HG03060 (cell line): ENCODE measurements at regions not wholly inside any gene's neighbourhood (a gene's known extent, or its start where the extent isn't known, plus 50 kb on each side); places are given as distances from the start of the nearest gene placed in this dataset.
"Not testable (repeated sequence)": the region's sequence is repeated elsewhere in the genome, so short reads cannot be mapped to it uniquely, and the experiment has no call there.

ENCODE experiments used
- ATAC-seq: cut with Tn5 transposase; IDR thresholded peaks from one replicate; pipeline ENCODE4 v1.9.1; 2021; ENCODE audit warnings: low read depth, moderate number of reproducible peaks; ENCODE audit not compliant: unreplicated experiment

GRCh38 chr10:113480081-113480360 lies 72.8 kb upstream of the HABP2 start:
- ATAC-seq = no peak

- ATAC-seq = no peak
These were observed 71.9 kb upstream of the HABP2 start for GRCh38 chr10:113480851-113481502.

GRCh38 chr10:113484487-113484886 lies 68.4 kb upstream of the HABP2 start:
- ATAC-seq = no peak

DNA sequence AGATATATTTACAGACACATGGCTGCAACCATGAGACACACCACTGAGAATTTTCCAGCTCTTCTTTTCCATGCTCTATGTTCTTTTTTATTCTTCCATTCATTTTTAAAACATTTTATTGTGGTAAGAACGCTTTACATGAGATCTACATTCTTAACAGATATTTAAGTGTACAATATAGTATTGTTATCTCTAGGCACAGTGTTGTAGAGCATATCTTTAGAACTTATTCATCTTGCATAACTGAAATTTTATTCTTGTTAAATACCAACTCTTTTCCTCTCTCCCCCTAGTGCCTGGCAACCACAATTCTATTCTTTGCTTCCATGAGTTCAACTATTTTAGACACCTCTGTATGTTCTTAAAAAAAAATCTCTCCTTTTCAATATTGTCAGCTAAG lies 67.1 kb upstream of the HABP2 start:
- ATAC-seq = no peak

- ATAC-seq = no peak
These were observed 66.3 kb upstream of the HABP2 start for GRCh38 chr10:113486531-113486930.

DNA sequence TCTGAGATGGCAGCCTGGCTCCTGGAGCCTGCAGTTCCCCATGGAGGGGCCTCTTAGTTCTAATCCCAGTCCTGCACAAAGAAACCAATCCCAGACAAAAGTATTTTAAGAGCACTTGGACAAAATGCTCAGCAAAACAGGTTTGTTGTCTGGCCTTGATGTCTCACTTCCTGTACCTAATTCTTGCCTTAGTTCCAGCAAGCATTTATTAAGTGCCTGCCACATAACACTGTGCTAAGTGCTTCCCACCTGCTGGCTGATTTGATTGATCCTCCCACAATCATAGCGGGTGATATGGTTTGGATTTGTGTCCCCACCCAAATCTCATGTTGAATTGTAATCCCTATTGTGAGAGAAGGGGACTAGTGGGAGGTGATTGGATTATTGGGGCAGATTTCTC lies 65.7 kb upstream of the HABP2 start:
- ATAC-seq = no peak

DNA sequence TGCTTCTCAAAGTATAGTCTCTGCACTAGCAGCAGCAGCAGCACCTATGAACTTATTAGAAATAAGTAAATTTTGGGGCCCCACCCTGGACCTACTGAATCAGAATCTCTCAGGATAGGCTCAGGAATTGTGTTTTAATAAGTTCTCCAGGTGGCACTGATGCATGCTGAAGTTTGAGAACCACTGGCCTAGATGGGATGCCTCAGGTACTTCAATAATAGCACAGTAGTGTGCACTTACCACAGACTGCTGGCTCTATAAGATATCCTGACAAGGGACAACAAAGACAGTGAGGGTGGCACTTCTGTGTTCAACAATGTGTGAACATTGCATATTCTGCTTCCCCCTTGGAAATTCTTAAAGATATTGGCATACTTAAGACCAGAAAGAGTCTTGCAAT lies 64.7 kb upstream of the HABP2 start:
- no peak for ATAC-seq

DNA sequence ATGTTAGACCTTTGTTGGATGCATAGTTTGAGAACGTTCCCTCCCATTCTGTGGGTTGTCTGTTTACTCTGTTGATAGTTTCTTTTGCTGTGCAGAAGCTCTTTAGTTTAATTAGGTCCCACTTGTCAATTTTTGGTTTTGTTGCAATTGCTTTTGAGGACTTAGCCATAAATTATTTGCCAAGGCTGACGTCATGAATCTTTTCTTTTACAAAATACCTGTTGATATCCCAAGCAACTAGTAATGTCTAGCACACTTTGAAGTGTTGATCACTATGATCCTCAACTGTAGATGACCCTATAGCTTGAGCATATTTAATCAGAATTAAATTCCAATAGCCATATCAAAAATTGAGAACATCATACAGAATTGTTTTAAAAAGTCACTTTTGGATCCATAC lies 63.3 kb upstream of the HABP2 start:
- ATAC-seq = not testable (repeated sequence)

DNA sequence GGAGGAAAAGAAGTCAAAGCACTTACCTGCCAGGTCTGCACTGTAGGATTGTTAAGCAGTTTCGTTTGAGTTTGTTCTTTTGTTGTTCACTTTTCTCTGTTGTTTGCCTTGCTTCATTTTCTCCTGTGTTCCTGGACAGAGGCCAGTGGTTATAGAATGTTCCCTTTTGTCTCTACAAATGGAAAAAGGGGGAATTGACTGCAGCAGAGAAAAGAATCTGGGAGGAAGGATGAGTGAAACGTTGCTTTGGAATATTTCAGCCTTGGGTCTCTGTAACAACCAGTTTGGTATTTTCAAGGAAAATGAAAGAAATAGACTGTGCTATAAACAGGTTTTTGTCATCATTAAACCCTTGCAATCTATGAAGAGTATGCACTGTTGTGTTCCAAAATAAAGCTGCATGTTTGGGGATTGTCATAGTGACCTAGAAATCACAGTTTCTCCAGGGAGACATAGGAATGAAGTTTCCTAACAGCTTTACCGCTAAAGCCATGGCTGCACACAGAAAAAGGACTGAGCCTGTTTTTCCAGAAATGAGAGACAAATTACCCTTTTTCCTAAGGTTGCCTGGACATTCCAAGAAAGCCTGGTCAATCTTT lies 60.8 kb upstream of the HABP2 start:
- no peak for ATAC-seq

DNA sequence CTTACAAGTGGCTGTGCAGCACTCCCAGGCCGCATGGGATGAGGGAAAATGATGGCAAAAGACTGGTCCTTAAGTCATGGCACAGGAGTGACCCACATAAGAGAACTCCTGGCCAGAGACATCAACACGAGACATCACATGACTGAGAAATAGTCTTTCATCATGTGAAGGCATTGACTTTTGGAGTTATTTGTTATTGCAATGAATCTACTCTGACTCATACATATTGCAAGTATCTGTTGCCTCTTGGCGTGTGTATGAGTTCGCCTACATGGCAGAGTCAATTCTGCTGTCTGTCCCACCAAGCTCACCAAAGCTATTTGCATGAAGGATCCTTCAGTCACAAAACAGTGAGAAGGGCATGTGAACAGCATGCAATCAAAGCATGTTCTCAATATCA lies 59.7 kb upstream of the HABP2 start:
- no peak for ATAC-seq

DNA sequence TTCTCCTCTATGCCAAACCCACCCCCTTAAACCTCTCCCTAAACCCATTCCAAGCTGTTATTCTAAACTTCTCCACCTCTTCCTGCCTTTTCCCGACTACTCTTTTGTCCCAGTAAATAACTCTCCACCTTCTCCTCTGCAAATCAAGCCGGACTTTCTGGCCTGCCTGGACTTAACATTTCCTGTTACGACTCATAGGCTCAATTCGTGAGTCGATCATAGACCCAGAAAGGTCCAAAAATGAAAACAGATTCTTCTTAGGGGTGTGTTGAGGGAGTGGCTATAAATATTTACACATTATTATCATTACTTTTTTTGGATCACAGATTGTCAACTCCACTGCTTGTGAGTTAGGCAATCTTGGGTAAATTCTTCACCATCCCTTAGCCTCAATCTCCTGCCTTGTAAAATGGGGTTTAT lies 59.0 kb upstream of the HABP2 start:
- ATAC-seq = no peak

GRCh38 chr10:113494761-113495160 lies 58.1 kb upstream of the HABP2 start:
- no peak for ATAC-seq

- no peak for ATAC-seq
These were observed 57.3 kb upstream of the HABP2 start for GRCh38 chr10:113495553-113495952.

DNA sequence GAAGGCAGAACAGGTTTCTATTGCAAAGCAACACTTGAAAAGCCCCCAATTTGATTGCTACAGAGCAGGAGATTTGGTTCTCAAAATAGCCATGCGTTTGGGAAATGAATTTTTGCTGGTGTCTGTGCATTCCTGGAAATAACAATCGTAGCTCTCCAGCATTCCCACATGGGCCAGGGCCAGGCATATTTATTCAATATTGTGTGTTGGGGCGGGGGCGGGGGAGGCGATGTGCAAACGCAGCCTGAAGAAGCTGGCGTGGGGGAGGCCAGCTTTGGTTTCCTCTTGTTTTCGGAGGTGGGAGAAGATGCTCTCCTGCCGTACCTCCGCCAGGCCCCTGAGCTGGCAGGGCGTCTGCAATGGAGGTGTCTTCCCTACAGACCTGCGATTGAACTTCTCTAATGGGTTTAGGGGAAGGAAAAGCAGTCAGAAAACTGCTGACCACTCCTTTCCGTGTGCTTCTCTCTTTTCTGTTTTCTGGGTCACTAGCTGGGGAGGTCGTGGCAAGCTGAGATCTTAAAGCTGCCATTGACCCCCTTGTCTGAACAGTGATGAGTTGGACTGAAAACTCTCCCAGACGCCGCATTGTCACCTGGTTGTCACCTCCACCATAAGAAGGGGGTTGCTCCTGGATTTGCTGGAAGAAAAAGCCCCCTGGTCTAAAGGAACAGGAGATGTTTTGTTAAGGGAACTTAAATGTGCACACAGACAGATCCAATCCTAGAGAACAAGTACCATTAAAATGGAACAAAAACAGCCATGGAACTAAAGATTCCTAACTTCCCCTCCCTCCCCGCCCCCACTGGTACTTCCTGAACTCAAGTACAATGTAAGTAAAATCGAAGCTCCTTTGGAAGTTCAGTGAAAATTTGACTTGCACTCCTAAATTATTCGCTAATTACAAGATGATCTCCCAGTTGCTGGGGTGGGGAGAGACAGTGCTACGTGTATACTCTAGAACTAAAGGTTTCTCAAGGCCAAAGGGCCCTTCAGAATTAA lies 56.4 kb upstream of the HABP2 start:
- ATAC-seq = no peak

GRCh38 chr10:113497198-113497597 lies 55.7 kb upstream of the HABP2 start:
- ATAC-seq = no peak

DNA sequence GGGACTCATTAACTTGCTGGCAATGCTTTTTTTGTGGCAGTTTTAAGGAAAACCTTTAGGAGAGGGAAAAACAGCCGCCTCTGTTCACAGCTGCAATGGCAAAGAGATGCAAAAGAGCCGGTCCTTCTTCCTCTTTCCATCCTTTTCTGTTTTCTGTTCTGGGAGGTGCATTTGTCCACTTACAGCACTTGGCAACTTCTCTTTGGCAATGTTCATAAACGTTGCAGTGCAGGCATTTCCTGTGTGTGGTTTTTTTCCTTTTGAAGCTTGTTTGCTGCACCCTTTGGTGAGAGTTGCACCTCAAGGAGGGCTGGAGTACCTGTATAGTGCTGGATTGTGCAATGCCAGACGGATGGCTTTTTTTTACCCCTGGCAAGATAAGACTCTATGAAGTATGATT lies 53.9 kb upstream of the HABP2 start:
- no peak for ATAC-seq

DNA sequence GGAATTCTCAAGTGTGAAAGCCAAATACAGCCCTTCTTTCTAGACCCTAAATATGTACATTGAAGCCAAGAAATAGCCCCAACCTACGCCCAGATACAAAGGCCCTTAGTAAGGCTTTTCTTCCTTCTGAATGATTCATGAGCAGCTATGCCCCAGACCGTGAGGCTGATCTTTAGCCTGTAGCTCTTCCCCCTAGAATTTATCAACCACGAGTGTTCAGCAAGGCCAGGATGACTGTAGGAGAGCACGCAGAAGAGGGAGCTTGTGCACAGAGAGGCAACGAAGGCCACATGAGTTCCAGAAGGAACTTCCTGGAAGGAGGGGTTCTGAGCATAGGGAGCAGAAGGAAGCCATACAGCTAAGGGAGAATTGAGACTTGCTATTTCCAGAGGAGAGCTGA lies 53.0 kb upstream of the HABP2 start:
- ATAC-seq = no peak

DNA sequence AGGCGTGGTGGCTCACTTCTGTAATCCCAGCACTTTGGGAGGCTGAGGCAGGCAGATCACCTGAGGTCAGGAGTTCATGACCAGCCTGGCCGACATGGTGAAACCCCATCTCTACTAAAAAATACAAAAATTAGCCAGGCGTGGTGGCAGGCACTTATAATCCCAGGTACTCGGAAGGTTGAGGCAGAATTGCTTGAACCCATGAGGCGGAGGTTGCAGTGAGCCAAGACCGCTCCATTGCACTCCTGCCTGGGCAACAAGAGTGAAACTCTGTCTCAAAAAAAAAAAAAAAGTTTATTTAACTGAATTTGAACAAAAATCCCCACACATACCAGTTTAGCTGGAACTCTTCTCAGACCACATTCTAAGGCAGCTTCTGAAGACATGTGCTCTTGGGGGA lies 51.8 kb upstream of the HABP2 start:
- ATAC-seq = not testable (repeated sequence)
